Kidney capillary endothelial cell (primary cell): ENCODE measurements at regions not wholly inside any gene's neighbourhood (a gene's known extent, or its start where the extent isn't known, plus 50 kb on each side); places are given as distances from the start of the nearest gene placed in this dataset.
A peak's percentile ranks its signal among the peaks of the same experiment; 100 is the strongest.

Source experiments
- DNase-seq: peaks from one replicate; pipeline ENCODE4 v3.0.0-alpha.2; 2018; ENCODE audit warnings: low spot score

DNA sequence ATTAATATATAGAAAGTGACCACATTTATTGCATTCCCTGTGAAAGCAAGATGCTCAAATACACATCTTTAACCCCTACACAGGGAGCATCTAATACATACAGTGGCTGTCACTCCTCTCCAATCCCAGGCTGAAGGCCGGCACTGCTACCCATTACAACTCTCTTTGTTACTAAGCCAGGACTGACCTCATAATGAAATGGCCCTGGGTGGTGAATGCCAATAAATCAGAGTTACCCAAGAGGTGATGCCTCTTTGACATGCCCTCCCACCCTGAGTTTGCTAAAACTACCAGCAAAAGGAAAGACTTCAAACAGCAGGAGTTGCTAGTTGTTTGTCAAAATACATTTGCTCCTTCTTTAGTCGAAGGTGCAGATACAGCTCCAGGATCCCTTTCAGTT is 214.2 kb downstream of the FOXA2 start:
- DNase-seq, result no peak

DNA sequence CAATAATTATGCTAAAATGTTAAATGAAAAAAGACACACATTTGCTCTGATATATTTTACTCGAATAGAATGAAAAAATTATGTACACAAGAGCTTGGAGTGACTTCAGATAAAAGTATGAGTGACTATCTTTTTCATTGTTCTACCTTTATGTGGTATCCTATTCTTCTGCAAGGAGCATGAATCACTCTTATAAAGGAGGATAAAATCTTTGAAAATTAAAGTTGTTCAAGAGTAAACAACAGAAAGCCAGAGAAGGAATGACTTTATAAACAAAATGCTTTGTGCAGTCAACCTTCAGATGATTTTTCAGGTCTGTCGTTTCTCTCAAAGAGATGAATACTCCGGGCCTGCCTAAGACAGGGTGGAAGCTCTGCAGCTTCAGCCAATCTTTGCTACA is 215.3 kb downstream of the FOXA2 start:
- DNase-seq, result no peak

DNA sequence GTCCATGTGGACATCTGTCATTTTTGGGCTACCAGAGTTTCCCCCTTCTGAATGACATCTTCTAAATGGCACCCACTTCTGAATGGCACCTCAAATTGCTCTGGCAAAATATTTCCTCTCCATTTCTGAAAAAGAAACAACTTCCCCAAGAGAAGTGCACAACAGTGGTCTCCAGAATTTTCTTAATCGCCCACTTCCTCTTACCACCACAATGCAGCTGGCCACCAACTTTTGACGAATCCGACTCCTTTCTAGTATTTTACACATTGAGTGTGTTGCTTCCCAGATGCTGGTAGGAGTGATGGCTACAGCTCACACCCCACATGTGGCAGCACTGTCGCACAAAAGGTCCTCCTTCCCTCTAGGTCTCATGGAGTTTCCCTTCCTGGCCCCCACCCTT is 216.1 kb downstream of the FOXA2 start:
- no peak for DNase-seq

DNA sequence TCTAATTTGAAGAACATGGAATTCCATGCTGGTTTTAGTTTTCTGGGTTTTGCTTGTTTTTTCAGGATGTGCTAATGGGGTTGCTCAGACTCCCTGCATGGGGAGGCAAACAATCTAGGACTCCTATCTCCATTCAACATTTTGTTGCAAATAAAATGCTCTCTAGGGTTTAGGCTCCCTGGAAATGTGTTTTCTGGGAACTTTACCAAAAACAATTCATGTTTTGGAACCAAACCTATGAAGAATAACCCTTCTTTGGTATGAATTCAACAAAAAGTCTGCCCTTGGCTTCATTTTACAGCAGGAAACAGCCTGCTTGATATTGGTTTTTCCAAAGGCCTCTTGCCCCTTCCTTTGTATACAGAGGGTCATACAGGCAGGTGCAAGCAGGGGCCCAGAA is 217.7 kb downstream of the FOXA2 start:
- no peak for DNase-seq

DNA sequence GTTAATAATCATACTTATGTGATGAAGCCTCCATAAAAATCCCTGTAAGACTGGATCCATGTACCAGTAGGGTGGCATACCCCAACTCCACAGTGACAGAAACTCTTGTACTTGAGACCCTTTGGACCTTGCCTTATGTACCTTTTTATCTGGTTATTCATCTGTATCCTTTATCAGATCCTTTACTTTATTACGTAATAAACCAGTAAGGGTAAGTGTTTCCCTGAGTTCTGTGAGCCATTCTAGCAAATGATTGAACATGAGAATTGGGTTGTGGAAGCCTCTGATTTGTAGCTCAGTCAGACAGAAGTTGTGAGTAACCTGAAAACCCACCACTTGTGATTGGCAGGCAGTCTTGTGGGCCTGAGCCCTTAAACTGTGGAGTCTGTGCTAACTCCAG is 229.7 kb downstream of the FOXA2 start:
- DNase-seq, result no peak

DNA sequence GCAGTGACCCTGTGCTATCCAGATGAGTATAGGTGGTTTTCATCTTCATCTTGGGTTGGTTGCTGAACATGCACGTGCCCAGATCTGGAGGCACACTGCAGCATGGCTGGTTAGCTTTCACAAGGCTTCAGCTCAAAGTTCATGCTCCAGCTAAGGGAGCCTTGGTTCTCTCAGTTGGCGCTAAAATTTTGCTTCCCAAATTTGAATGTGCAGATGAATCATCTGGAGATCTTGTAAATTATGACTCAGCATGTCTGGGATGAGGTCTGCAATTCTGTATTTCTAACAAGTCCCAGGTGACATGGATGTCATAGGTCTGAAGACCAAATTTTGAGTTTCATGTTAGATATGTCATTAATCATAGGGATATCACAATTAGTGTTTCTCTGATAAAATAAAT is 230.8 kb downstream of the FOXA2 start:
- no peak for DNase-seq

DNA sequence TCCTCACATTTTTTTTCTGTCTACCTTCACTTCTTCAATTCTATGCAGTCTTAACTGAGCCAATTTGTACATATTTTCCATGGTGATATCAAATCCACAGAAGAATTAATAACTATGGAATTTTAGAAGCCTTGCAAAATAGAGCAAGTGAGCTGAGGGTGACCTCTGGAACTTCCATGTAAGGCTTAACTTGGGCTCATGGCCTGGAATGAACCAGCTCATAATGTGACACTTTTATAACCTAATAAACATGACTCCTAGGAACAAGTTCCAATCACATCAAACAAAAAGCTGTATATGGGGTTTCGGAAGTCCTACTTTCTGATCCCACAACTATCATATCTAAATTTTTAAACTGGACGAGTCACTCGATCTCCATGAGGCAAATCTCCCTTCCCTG is 232.4 kb downstream of the FOXA2 start:
- DNase-seq, result no peak

DNA sequence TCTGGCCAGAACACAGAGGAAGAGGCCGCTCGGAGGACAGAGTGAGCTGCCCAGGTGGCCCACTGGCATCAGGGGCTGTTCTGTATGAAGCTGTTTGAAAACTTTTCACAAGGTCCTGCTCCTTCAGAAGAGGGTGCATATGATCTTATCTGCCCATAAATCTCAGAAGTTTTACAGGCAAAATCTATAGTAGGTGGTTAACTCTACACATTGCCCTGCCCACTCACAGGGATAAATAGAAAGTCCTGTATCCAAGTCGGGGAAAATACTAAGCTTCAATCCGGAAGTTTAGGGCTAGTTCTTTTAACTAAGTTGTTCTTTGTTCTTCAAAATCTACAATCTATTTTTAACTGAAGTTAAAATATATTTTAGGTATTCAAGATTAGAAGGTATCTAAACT is 233.7 kb downstream of the FOXA2 start:
- no peak for DNase-seq

DNA sequence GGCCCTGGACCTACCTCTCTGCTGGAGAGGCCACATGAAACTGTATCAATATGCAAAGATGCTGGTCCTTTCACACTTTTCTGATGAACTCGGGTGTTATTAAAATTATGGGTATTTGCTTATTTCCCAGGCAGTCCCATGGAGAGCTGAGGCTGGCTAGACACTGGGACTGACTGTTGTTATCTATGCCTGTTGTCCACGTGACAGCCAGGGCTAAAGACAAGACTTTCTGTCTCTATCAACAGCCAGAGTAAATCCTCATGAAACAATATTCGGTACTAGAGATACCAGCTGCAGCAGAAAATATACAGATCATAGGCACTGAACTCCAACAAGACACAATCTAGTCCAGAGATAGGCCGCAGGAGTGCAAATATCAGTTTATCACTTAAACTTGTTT is 236.4 kb downstream of the FOXA2 start:
- DNase-seq, result no peak

DNA sequence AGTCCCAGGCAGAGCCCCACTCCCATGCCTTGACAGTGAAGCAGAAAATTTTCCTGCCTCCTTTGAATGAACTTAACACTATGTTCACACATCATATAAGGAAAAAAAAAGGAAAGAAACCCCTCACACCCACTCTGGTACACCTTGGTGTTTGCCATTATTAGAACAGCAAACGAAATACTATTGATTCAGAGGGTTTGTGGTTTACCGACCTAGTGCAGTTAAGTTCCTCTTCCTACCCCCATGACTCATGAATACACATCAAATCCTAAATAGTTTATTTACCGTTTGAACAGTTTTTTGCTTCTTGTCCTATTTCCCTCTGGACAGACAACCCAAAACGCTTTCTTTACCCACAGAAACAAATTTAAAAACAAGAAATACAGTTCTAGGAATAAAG is 237.7 kb downstream of the FOXA2 start:
- DNase-seq, result no peak

DNA sequence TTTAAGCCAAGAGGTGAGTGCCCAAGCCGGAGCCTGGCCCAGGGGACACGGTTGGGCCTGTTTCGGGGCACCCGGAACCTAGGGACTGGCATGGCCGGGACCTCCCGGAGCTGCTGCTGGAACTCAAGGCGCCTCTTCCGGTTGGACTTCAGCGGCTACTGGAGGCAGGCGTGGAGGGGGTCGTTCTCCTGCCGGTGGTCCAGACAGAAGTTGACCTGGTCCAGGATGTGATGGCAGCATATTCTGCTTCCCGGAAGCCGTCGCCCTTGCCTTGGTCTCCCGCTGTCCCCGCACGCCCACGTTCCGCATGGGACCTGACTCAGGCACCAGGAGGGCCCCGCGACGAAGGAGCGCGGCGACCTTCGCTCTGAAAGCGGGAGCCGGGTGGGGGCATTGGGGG is 240.8 kb downstream of the FOXA2 start:
- no peak for DNase-seq

DNA sequence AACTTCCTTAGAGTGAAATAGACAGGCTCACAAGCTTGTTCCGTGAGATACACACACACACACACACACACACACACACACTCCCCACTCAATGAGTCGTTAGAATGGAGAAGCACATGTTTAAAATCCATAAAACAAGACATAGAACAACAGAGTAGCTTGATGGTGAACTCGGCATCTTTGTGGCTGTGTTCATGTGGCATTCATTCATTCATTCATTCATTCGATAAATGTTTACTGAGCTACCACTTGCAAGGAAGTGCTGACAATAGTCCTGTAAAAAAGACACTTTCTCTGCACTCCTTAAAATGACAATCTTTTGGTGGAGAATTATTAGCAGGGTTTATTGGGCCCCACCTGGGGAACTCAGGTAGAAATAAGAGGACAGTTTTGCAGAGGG is 242.0 kb downstream of the FOXA2 start:
- no peak for DNase-seq

DNA sequence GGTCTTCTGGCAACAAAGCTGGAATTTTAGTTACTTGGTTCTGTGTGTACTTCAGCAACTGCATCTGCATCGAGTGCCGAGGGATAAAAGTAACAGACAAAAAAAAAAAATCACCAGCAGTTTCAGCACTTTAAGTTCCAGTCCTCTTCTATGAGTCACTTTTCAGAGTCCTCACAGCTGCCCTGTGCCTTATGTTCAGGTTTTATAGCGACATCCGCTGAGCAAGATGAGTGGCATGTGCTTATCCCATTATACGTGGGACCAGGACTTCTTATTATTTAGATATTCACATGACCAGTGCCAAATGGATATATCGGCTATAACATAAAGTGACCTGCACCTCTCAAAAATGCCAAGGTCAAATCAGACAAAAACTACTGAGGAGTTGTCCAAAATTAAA is 242.9 kb downstream of the FOXA2 start:
- no peak for DNase-seq

DNA sequence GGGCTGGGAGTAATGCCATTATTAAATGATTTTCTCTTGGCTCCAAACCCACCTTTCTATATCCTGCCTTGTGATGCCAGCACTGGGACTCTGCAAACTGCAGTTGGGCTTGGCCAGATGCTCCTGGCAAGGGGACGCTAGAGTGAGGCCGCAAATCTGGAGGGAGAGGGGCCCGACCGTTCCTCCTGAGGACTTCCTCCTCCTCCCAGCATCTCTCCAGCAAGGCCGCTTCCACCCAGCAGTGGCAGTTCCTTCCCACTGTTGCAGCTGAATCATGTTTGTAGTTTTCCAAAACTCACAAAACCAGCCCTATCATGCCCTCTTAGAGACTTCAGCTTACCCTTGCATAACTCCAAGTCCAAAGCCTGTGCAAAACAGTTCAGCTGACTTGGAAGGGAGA is 244.4 kb downstream of the FOXA2 start:
- no peak for DNase-seq

DNA sequence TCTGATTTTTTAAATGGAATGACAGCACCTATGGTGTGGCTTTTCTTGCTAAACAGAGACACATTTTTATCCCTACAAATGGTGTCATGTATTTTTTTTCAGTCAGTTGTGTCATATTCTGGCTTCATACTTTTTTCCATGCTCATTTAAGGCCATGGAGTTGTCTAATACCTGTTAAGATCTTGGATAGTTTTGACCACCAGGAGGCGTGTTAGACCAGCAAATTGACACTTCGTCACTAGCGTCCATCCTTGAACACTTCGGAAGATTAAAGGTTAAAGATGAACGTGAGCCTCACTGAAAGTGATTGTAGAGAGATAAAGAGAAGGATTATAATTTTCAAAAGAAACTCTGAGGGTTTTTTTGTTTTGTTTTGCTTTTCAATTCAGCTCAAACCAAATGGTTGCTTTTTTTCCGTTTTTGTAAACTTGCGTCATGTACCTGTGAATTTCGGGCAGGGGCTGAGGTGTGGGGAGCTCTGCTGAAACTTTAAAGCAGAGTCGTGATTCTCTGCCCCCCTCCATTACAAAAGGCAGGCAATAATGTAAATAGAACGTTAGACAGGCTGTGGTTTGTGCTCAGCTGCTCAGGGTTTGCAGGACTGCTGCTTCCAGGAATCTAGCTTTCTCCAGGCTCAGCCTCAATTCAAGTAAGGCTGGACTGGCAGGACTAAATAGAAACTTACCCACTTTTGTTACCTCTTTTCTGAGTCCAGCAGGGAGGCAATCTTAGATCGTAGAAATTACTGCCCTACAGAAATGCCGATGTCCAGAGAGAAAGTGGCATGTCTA is 245.1 kb downstream of the FOXA2 start:
- peak; percentile 66 for DNase-seq

DNA sequence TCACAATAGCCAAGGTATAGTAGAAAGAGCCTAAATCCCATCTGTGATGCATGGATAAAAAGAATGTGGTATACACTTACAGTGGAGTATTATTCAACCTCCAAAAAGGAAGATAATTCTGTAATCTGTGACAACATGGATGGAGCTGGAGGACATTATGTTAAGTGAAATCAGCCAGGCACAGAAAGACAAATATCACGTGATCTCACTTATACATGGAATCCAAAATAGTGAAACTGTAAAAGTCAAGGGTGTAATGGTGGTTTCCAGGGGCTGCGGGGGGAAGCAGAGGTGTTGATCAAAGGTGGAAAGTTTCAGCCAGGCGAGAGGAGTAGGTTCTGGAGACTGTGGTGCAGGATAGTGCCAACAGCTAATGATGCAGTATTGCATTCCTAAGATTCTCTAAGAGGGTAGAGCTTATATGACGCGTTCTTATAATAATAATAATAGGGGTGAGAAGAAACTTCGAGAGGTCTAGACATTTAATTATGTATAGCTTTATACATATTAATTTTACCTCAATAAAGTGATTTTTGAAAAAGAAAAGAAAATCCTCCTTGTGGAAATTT is 246.1 kb downstream of the FOXA2 start:
- DNase-seq, result no peak

DNA sequence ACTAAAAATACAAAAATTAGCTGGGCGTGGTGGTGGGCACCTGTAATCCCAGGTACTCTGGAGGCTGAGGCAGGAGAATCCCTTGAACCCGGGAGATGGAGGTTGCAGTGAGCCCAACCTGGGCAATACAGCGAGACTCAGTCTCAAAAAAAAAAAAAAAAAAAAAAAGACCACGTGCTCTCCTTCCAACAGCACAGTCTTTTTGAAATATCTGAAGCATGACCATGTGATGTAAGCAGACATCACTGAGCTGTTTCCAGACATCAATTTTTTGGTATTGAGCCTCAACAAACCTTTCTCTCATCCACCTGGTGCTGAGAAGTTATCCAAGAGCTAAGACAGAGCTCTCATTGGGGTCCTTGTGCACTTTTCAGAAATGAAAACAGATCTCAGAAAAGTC is 249.2 kb downstream of the FOXA2 start:
- no peak for DNase-seq

DNA sequence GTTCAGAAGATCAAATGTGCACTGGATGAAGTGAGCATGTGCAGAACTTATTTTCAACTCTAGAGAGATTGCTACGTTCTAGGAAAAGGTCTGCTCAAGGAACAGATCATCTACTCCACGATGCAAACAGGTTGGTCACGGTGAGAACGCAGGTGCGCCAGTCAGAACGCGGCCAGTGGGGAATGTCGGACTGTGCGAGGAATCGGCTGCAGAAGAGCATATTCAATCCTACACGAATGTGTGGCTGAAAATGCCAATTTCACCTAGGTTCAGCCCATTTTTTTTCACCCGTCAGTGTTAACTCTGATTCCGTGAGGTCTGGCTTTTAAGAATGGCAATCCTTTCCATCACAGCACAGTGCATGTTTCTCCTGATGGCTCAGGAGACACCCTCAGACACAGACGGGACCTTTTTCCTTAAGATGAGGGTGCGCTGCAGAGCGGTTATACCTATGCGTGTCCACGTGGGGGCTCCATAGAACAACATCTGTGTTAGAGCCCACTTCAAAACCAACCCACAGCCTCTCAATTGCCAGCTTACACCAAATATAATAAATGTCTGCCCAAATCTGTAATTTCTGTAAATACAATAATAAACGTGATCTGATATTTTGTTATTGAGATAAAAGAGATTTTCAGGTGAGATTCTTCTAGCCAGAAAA is 250.4 kb downstream of the FOXA2 start:
- peak; percentile 56 for DNase-seq

DNA sequence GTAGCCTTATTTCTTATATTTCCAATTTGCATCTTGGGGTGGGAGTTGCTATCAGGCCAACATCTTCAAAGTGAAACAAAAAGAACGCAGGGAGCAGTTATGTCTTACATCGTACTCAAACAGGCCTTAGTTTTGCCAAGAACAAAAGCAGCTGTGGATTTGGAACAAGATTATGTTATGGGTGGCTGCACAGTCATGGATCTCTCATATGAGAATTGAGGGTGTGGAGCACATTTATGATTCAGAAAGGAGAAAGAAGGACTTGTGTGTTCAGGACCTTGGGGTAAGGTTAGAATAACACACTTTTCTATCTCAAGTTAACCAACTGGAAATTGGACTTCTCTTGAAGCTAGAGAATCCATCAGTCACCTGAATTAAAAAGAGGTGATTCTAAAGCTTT is 259.9 kb downstream of the FOXA2 start:
- no peak for DNase-seq

DNA sequence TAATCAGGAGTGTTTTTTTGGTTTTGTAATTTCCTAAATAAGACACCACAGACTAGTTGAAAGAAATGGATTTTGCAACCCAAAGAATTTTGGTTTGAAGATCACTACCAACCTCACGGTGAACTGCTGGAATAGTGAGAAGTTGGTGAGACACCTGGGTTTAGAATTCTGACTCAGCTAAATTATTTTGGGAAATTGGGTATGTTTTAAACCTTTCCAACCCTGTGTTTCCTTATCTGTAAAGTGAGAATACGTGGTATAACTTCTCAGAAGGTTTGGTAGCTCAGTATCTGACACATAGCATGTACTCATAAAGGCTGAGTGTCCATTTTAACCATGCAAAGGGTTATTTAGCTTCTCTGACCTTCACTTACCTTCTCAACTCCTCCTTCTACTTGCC is 261.9 kb downstream of the FOXA2 start:
- DNase-seq, result no peak

DNA sequence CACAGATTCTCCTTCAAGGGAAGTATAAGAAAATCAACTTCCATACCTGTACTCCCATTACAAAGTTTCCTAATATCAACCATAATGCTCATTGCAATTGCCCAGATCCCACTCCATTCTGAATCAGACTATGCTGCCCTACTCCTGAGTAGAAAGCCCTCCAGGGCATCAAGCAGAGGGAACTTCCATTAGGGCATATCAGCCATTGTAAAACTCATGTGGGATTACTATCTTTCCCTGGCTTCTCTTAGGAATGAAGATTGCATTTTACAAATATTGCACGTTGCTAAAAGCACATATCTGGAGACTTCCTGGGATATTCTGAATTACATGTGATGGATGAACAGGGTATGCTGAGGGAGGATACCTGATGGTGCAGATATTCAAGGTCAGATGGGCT is 263.2 kb downstream of the FOXA2 start:
- no peak for DNase-seq

DNA sequence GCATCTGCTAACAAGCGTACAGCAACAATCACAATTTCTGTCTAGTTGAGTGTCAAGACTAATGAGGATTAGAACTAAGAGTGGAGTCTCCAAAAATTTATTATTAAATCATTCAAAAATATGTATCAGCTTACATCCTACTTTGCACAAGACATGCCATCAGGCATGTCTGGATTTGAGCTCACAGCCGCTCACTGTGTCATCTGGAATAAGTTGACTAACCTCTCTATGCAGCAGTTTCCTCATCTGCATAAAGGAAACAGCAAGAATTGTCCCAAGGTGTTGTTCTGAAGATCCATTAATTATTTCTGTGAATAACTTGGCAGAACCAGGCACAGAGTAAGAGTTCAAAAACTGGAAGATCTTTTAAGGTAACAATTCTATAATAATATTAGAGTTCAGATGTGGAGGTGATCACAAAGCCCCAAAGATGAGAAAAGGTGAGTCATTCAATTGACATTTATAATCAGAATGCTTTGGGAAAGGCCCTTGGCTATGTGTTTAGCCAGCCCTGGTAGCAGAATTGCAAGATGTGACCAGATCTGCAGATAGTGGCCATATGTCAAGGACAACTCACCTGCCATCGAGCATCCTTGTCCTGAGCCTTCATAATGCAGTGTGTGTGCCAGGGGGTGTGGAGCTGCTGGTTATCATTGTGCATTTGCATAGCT is 264.0 kb downstream of the FOXA2 start:
- DNase-seq, result no peak

DNA sequence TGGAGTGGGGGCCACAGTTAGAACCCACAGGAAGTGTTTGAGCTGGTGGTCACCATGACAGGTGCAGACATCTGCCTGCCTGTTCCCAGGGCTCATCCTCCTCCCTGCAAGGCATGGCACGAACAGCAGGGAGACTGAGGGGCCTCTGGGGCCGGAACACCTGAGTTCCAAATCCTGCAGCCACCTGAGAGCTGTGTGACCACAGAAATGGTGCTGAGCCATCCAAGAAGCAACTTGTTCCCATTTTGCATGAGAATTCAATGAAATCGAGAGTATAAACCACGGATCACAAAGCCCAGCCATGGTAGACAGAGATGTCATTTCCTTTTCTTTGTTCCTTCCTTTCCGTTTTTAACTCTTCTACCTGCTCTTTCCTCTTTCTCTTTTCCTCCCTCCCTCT is 268.6 kb downstream of the FOXA2 start:
- DNase-seq, result no peak
